SU-DHL-6 (cell line): ENCODE measurements at regions not wholly inside any gene's neighbourhood (a gene's known extent, or its start where the extent isn't known, plus 50 kb on each side); places are given as distances from the start of the nearest gene placed in this dataset.

ENCODE experiments used
- CTCF ChIP-seq: fragments of 200-600 bp; sonication (generic); IDR thresholded peaks from one replicate; pipeline ENCODE4 v1.5.1; 2017; ENCODE audit warnings: antibody characterized with exemption, mild to moderate bottlenecking, low read length, moderate library complexity; ENCODE audit not compliant: insufficient read depth, poor library complexity, severe bottlenecking
- EZH2phosphoT487 ChIP-seq: fragments of 200-600 bp; sonication (generic), shearing (Covaris generic); conservative IDR thresholded peaks from 2 replicates; pipeline ENCODE4 v1.6.1; 2018; ENCODE audit warnings: mild to moderate bottlenecking, antibody characterized with exemption, low read length, moderate library complexity, mixed read lengths

- no peak for TF ChIP-seq CTCF
- TF ChIP-seq EZH2phosphoT487: no peak
These were observed 172.6 kb upstream of the VCX3A start for GRCh38 chrX:6707497-6707896.
